ENCODE measurements at regions not wholly inside any gene's neighbourhood (a gene's known extent, or its start where the extent isn't known, plus 50 kb on each side); places are given as distances from the start of the nearest gene placed in this dataset.

GRCh38 chr1:69404486-69404885 is 163.2 kb upstream of the LRRC7 start:
- no peak for DNase-seq (ENCODE audit: low read depth in 4 of 4, low spot score in 3 of 4)

DNA sequence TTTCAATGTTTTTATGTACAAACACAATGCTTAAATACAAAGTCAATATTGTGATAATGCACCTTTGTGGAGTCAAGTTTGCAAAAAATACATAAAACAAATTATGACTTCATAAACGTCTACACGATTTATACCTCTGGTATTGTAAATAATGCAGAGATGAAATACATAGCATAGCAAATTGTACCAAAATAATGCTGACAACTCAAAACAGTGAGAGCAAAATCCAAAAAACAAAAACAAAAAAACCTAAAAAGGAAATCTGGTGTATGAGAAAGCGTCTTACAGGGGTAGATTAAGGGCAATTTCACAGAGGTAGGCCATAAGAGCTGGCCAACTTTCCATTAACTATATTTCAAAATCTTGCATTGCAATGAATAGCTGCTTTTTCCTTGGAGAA is 161.5 kb upstream of the LRRC7 start:
- DNase-seq (ENCODE audit: low read depth in 4 of 4, low spot score in 3 of 4), result no peak

DNA sequence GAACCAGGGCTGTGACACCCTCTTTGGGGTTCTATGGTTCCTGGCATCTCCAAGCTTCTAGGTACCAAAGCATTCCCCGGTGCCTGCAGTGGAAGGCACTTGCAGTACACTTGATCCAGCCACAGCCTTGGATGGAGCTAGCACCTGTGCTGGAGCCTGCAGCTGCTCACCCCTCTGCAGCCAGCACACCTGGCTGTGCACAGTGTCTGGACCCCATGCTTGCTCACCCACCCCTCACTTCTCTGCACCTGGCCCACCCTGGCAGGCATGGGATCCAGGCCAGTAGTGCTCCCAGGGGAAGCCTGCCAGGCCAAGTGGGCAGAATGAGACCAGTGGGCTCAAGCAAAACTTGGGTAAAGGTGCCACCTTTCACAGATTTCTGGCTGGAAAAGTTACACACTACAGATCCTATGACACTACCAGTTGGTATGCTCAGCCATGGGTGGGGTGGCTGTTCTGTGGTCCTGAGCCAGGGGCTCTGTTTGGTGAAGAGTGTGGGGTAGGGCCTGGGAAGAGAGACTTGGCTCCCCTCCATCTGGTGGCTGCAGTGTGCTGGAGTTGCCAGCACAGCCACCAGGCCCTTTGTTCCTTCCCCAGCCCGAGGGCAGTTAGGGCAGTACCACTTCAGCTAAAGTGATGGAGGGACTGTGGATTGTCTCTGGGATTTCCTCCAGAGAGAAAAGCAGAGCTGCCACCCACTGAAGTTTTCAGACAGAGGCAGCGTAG is 157.8 kb upstream of the LRRC7 start:
- DNase-seq (ENCODE audit: low read depth in 4 of 4, low spot score in 3 of 4), result no peak

DNA sequence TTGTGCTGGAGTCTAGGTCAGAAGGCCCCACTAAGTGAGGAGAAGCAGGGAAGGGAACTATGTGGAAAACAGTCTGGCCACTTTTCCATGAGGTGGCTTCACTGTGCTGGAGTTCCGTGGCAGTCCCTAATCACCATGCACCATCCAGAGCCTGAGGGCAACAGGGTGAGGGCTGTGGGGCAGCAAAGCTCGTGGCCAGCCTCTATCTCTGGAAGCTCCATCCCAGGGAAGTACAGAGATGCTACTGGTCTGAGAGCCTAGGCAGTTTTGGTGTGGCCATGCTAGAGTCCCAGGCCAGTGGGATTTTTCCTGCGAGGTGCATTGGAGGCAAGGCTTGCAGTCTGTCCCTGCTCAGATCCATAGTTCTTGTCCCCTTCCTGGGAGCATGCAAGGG is 157.3 kb upstream of the LRRC7 start:
- DNase-seq (ENCODE audit: low read depth in 4 of 4, low spot score in 3 of 4), result no peak

DNA sequence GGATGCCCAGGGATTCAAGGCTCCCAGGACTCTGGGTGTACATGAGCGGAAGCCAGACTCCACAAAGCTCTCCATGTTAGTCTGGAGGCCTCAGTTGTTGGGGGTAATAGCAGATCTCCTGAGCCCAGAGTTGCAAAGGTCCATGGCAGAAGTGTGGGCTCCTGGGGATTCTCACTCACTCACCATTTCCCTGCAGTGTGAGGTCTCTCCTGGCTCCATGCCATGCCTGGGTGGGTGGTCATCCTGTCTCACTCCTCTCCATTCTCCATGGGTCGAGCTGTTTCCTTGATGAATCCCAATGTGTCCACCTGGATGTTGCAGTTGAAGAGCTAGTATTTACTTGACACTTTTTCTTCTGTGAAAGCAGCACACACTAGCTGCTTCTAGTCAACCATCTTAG is 156.8 kb upstream of the LRRC7 start:
- no peak for DNase-seq (ENCODE audit: low read depth in 4 of 4, low spot score in 3 of 4)

DNA sequence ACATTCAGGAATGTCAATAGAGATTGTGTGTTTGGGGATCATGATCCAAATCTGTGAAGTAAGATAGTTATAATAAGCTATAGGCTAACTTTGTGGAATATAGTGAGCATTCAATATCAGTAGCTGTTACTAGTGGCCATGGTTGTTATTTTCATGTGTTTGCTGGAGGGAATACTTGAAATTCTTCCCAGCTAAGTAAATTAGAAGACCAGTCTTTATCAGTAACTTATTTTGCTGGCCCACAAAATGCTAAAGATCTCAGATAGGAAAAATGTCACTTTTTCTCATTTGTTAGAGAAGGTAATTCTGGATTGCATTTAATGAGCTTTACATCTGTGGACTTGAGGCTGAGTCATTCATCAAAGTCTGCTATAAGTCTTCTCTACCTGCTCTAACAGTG is 156.1 kb upstream of the LRRC7 start:
- DNase-seq (ENCODE audit: low read depth in 4 of 4, low spot score in 3 of 4), result no peak

DNA sequence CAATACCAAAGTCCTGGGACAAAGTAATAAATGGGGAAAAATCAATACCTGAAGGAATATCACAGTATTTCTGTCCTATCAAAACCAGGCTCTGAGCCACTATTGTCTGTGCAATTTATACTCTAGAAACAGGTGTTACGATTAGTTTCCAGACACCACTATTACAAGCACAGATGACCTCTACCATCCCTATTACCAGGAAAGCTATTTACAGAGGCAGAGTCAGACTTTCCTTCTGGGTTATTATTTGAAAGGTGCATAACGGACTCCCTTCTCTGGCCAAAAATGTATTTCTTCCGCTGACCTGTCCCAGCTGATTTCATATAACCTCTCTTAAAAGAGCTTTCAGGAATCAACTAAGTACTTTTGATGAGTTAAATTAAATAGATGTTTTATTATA is 154.6 kb upstream of the LRRC7 start:
- no peak for DNase-seq (ENCODE audit: low read depth in 4 of 4, low spot score in 3 of 4)

GRCh38 chr1:69414574-69414973 is 153.1 kb upstream of the LRRC7 start:
- no peak for DNase-seq (ENCODE audit: low read depth in 4 of 4, low spot score in 3 of 4)

DNA sequence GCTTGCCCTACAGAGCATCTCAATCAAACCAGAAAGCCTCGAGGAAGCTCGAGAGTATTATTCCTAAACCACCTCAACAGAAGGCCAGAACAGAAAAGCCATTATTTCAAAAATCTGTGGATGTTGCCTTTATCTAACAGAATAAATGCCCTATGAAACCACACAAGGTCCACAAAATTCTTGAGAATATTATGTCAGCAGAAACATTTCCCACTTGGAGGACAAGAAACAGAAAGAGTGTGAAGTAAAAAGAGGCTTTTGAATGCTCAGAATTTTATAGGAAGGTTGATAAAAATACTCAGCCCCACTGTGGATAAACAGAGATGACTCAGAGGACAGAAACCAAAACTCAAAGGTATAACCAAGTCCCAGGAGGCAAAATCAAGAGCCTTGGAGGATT is 146.4 kb upstream of the LRRC7 start:
- DNase-seq (ENCODE audit: low read depth in 4 of 4, low spot score in 3 of 4), result no peak

- DNase-seq (ENCODE audit: low read depth in 4 of 4, low spot score in 3 of 4), result no peak
Observed at GRCh38 chr1:69425871-69426270, 141.9 kb upstream of the LRRC7 start.

- DNase-seq (ENCODE audit: low read depth in 4 of 4, low spot score in 3 of 4), result no peak
Observed at GRCh38 chr1:69426401-69426800, 141.3 kb upstream of the LRRC7 start.

GRCh38 chr1:69433073-69433472 is 134.6 kb upstream of the LRRC7 start:
- DNase-seq (ENCODE audit: low read depth in 4 of 4, low spot score in 3 of 4), result no peak

DNA sequence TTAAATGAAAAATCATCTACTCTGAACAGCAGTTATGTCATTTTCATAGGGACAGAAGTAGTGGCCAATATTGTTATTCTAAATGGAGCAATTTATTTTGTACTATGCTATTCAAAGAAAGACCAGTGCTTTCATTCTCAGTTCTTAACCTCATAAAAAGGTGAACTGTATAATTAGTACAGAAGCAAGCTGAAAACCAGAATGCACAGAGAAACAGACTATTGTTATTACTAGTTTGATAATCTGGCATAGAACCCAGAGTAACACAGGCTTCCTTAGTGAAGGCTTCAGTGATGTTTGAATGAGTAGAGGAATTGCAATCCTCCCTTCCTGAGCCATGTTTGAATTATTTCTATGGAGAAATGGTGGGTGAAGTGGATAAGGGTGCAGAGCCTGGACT is 131.6 kb upstream of the LRRC7 start:
- no peak for DNase-seq (ENCODE audit: low read depth in 4 of 4, low spot score in 3 of 4)

DNA sequence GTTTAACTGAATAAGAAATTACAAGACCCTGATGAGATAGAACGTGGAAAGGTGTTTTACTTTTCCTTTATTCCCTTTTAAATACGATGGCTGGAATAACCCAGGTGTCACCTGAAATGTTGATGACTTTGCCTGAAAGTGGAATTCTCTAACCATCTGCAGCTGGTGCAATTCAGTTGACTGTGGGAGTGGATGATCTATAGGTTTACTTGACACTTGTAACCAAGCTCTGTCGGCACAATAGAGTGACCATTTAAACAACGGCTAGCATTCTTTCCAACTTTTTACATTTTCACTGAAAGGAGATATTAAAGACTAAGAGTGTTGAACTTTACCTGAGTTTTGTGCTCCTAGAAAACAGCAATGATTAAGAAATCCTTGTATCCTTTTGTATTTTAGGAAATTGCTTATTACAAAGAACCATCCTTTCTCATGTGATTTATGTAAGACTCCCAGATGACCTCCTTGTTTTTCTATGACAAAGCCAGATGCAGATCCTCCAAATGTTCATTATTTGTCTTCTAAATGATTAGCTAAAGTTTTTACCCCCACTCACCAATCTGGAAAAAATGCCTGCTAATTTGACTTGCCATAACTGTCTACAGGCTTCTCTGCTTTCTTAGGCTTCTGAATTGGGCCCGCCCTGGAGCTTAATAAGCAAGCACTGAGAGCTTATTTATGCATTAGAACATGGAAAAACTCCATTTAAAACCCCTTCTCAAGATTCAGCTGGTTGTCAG is 129.5 kb upstream of the LRRC7 start:
- peak in 3 of 4 donors; percentile 10 to 31 (median 16) for DNase-seq (ENCODE audit: low read depth in 4 of 4, low spot score in 3 of 4)

DNA sequence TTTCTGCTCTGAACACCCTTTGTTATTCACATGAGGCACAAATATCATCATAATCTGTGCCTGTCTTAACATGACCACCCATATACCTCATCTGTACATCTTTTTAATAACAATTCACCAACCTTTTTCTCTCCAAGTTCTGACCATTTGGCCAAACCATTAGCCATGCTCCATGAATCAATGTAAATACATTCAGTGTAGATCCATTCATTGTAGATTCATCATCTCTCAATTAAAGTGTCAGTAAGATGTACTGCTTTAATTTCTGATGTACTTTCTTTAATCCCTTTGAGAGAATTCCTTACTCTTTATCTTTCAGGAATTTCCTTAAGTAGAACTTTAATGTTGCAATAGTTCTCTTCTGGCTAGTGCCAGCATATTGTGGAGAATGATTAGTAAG is 126.2 kb upstream of the LRRC7 start:
- no peak for DNase-seq (ENCODE audit: low read depth in 4 of 4, low spot score in 3 of 4)

DNA sequence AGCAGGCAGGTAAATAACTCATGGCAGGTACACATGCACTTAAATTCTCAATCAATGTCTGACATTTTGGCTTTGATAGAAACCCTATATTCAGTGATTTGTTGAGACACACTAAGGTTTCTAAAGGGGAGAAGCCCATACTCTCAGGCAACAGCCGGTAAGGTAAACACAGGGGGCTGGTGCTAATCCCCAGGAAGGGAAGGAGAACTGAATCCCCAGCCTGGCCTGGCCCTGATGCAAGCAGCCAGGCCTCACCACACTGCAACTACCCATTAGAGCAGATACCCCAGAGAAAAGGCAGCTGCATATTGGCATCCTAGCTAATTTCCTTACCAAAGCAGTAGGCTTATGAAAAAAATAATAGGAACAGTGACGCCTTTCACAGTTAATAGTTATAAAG is 116.5 kb upstream of the LRRC7 start:
- no peak for DNase-seq (ENCODE audit: low read depth in 4 of 4, low spot score in 3 of 4)

- DNase-seq (ENCODE audit: low read depth in 4 of 4, low spot score in 3 of 4), result no peak
Observed at GRCh38 chr1:69455718-69456117, 112.0 kb upstream of the LRRC7 start.

GRCh38 chr1:69459244-69459643 is 108.5 kb upstream of the LRRC7 start:
- DNase-seq (ENCODE audit: low read depth in 4 of 4, low spot score in 3 of 4), result no peak

DNA sequence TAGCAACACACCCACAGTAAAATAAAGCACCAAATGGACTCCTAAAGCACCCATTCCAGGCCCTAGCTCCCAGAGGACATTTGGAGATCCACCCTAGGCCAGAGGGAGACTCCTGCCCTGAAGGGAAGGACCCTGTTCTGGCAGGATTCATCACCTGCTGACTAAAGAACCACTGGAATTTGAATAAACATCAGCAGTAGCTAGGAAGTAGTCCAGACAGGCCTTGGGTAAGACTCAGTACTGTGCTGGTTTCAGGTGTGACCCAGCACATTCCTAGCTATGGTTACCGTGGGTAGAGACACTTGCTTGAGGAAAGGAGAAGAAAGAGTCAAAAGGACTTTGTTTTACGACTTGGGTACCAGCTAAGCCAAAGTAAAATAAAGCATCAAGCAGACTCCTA is 92.7 kb upstream of the LRRC7 start:
- DNase-seq (ENCODE audit: low read depth in 4 of 4, low spot score in 3 of 4), result no peak

DNA sequence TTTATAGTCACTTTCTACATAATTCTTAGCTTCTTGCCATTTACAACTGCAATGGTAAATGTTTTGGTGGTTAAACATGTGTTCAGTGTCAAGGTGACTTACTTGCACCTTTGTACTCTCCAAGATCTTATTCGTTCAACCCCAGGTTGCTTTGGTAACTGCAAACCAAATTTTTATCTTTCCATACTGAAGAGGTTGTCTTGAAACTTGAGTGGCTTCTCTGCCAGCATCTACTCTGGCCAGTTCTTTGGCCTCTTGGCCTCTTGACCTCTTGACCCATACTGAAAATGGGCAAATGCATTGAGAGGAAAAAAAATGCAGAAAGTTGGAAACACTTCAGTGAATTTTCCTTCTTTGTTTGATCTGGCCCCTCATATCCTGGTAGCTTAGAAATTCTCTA is 88.0 kb upstream of the LRRC7 start:
- DNase-seq (ENCODE audit: low read depth in 4 of 4, low spot score in 3 of 4), result no peak

DNA sequence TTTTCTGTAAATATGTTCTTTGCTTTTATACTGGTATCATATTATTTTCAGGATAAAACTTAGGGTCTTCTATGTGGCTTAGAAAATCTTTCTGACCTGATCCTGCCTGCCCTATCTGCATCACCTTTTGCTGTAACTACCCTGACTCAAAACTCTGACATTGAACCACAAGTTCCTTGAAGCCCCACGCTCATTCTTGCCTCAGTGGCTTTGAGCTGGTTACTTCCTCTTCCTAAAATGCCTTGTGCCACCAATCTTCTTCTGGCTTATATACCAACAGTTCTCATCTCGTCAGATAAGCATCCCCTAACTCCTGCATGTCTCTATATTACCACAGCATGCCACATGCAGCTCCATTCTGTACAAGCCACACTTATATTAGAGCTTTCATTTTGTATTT is 84.5 kb upstream of the LRRC7 start:
- DNase-seq (ENCODE audit: low read depth in 4 of 4, low spot score in 3 of 4), result no peak

DNA sequence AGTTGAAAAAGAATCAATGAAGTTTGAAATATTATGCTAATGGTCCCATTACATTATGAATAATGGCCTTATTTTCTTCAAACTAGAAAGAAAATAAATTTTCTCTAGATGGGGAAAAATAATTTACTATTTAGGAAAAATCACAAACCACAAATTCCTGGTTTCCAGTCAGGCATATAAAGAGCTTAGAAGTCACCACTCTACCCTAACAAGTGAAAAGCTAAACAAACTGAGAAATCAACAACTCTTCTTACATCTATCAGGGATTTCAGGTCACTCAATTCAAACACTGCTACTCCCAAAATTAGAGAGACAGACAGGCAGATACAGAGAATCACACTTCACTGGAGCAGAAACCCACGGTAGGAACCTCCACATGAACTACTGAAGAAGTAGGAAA is 82.1 kb upstream of the LRRC7 start:
- no peak for DNase-seq (ENCODE audit: low read depth in 4 of 4, low spot score in 3 of 4)

DNA sequence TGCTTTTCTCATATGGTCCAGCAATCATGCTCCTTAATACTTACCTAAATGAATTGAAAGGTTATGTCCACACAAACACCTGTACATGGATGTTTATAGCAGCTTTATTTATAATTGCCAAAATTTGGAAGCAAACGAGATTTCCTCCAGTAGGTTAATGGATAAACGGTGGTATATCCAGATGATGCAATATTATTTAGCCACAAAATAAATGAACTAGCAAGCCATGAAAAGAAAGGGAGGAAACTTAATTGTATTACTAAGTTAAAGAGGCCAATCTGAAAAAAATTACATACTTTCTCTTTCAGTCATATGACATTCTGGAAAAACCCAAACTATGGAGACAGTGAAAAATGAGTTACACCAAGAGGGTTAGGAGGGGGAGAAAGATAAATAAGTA is 76.3 kb upstream of the LRRC7 start:
- no peak for DNase-seq (ENCODE audit: low read depth in 4 of 4, low spot score in 3 of 4)

All from right renal pelvis (tissue), 4 donors.